Sciatic nerve (tissue), 2 donors: ENCODE measurements at regions not wholly inside any gene's neighbourhood (a gene's known extent, or its start where the extent isn't known, plus 50 kb on each side); places are given as distances from the start of the nearest gene placed in this dataset.
"Not testable (repeated sequence)": the region's sequence is repeated elsewhere in the genome, so short reads cannot be mapped to it uniquely, and the experiment has no call there.

Experiments used
- ATAC-seq: fragments of 200-7000 bp; cut with Tn5 transposase; one replicate; pipeline ENCODE4 v1.9.1; 2020; ENCODE audit warnings: mild to moderate bottlenecking, moderate library complexity
- DNase-seq: peaks from one replicate; pipeline ENCODE4 v3.0.0-alpha.2; 2020; ENCODE audit warnings: low spot score
- intact Hi-C: fragments of 100-400 bp; cut with DNase I; formaldehyde crosslinking; loops from one replicate; pipeline ENCODE4 v1.14.2; 2022
- donor health status: DM: no; HTN: no; CAD: no.
- donor health status: DM: no; HTN: no; CAD: no.

DNA sequence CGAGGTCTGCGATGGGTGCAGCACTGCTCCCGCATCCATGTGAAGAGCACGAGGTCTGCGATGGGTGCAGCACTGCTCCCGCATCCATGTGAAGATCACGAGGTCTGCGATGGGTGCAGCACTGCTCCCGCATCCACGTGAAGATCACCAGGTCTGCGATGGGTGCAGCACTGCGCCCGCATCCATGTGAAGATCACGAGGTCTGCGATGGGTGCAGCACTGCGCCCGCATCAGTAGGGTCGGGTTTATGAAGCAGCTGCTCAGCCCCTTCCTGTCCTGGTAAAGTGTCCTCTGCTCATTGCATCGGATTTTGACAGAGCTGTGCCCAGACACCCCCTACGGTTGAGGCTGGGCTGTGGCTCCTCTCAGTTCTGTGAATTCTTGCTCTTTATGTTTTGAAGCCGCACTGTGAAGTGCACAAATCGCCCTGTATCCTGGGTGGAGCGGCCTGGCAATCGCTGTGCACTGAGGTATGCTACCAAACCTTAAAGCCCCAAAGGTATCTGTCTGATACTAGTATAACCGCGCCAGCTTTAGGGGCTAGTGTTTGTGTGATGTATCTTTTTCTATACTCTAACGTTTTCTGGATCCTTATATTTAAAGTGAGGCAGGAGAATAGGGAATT, 98.7 kb downstream of the CPZ start:
- intact Hi-C loops = no loop called here
- ATAC-seq (no peak), DNase-seq (no peak)

DNA sequence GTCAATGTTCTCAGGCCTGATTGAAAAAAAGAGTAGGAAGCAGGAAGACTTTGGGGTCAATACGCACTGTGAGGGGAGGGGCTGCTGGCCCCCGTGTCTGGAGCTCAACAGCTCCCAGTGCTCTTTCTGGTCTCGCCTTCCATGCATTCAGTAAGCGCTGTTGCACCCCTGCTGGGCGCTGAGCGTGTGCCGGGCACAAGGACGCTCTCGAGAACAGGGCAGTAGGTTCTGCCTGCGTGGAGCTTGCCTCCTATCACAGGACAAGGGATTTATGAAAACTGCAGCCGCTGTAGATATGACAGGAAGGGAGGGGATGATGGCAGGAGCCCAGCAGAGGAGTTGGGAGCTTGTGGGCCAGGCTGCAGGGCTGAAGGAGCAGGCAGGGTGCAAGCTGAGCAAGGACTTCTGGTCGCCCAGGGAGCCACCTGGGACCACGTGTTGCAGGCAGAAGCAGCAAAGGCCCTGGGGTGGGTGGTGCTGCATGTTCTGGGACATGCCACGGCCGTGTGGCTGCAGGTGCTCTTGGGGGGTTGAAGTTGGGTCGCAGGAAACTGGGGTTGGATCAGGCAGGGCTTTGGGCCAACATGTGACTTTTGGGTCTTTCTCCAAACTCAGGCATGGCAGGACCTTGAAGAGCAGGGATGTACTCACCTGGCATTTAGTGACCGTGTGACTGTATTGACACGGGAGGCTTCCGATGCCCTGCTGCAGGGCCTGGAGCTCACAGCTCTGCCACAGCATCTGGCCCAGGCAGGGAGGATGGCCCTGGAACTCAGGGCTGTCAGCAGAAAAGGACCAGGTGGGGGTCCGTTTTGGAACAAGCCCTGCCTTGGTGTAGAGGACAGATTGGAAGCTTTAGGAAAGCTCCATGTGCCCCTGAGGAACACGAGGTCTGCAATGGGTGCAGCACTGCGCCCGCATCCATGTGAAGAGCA, 97.9 kb downstream of the CPZ start:
- ATAC-seq = no peak
- no peak for DNase-seq
- intact Hi-C loops = no loop called here

DNA sequence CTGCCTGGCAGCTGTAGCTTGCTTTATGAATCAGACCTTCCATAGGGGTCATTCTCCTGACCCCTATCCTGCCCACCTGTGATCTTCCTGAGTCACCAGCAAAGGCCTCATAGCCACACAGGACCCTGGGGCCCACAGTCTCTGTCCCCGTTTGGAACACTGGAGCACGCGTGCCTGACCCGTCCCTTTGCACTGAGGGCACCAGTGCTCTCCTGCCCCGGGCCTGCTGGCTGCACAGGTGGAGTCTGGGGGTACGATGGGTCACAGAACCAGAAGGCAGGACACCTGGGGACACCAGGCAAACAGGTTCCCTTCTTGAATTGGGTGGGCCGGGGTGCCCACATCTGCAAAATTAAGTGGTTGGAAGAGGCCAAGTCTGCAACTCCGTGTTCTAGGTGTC, 97.2 kb downstream of the CPZ start:
- DNase-seq (no peak), ATAC-seq (no peak)
- intact Hi-C loops = no loop called here

DNA sequence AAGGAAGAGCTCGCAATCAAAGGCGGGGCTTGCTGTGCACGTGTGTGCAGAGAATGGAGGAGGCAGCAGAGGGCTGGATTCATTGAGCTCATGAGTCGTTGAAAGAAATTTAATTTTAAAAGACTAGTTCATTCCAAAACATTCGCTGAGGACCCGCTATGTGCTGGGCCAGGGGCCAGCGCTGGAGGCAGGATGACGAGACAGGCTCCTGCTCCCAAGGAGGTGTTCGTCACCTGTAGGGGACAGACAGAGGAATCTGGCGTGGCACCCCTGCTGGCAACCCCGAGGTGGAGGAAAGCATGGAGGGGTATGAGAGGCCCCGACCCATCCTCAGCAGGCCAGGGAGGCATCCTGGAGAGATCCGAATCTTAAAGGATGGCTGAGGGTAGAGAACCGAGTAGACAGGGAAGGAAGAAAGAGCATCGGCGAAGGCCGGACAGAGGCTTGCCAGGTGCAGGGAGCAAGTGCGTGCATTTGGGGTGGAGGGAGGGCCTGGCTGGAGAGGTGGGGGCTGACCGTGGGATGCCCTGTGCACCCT, 96.4 kb downstream of the CPZ start:
- DNase-seq = no peak
- ATAC-seq = no peak
- intact Hi-C loops = no loop called here

DNA sequence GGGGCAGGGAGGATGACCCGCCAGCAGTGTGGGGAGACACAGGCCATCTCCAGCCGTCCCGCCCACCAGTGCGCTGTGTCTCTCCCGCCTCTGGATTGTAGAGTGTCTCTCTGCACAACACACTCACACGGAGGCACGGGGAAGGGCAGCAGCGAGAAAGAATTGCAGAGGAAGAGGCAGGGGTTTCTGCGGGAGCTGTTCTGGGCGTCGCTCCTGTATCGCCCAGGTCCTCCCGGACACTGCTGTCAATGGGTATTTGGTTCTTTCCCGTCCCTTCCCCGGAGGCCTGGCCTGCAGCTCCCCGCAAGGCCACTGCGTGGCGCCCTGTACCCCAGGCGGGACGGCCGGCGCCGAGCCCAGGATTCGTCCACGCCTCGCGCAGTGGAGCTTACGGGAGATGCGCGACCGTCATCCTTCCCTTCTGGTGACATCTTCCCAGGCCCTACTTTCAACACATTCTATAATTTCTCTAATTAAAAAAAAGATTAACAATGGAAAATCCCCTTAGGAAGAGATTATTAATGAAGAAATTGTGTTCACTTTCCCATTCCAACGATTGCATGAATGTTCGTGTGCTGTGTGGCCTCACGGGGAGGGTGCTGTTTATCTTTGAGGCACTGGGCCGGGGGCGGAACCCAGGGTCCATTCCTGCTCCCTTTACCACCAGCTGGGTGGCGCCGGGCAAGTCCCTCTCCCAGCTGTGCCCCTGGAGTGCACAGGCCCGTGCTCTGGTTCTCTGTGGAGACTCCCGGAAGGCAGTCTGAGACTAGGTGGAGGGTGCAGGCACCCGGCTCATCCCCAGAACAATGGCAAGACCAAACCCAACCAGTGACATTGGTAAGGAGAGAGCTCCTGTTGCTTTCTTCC, 95.7 kb downstream of the CPZ start:
- intact Hi-C loops = no loop called here
- ATAC-seq (no peak), DNase-seq (no peak)

DNA sequence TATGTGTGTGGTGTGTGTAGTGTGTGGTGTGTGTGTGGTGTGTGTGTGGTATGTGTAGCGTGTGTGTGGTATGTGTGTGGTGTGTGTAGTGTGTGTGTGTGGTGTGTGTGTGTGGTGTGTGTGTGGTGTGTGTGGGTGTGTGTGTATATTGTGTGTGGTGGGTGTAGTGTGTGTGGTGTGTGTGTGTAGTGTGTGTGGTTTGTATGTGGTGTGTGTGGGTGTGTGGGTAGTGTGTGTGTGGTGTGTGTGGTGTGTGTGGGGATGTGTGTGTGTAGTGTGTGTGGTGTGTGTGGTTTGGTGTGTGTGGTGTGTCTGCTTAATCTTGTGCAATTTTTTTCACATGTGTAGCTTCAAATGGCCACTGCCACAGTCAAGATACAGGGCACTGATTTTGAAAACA, 94.5 kb downstream of the CPZ start:
- DNase-seq = no peak
- intact Hi-C loops = no loop called here
- ATAC-seq = no peak

DNA sequence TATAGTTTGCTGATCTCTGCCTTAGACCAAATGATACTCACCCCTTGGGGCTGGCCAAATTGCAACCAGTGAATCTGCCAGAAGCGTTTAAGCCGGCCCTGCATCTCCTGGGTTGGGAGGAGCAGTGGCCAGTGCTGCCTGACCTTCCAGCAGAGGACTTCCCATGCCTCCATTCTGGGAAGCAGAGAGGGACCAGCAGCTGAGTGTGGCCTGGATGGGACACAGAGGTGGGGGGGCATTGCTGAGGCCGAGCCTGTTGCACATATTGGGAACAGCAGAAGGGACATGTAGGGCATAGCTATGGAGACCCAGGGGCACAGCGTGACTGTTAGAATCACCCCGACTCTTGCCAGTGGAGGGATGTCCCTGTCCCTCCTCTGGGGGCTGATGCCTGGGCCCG, 93.3 kb downstream of the CPZ start:
- ATAC-seq (no peak), DNase-seq (no peak)

DNA sequence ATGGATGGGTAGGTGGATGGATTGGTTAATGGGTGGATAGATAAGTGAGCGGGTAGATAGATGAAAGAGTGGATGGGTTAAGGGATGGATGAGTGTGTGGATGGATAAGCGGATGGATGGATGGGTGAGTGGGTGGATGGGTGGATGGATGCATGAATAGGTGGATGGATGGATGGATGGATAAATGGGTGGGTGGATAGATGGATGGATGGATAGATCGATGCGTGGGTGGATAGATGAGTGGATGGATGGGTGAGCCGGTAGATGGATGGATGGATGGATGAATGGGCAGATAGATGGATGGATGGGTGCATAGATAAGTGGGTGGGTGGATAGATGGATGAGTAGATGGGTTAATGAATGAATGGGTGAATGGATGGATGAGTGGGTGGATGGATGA, 90.9 kb downstream of the CPZ start:
- ATAC-seq (no peak), DNase-seq (no peak)
- intact Hi-C loops = no loop called here

More for the DNA sequence above, 93.3 kb downstream of the CPZ start:
- intact Hi-C loops = no loop called here

DNA sequence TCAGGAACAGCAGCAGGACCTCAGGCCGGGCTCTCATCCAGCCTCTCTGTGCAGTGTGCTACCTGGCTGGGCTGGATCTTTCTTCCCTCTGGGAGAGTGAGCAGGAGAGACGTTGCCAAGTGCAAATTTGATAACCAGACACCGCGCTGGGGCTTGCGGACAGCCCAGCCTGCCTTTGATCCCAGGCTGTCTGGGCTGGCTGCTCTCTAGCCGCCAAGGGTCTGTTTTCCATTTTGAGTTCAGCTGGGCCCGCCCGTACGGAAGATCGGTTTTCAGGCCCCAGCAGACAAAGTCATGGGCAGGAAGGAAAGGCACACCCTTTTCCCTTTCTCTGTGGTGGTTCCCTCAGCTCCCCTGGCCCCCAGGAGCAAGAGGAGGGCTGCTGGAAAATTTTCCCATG, 90.2 kb downstream of the CPZ start:
- intact Hi-C loops = no loop called here
- ATAC-seq (no peak), DNase-seq (no peak)

DNA sequence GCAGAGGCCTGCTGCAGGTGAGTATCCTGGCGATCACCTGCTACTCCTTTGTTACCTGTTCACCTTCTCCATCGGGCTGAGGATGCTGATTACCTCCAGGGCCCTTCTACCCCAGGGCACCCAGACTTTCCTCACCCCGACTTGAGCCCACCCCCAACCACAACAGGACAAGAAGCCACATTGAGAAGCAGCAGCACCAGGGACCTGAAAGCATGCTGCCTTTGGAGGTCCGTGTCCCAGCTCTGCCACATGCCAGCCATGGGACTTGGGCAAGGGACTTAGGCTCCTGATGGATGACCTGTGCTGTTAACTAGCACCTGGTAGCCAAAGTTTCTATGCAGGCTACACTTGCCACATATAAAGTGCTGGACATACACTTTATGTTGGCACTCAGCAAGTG, 89.7 kb downstream of the CPZ start:
- no peak for ATAC-seq
- DNase-seq = no peak
- intact Hi-C loops = no loop called here

DNA sequence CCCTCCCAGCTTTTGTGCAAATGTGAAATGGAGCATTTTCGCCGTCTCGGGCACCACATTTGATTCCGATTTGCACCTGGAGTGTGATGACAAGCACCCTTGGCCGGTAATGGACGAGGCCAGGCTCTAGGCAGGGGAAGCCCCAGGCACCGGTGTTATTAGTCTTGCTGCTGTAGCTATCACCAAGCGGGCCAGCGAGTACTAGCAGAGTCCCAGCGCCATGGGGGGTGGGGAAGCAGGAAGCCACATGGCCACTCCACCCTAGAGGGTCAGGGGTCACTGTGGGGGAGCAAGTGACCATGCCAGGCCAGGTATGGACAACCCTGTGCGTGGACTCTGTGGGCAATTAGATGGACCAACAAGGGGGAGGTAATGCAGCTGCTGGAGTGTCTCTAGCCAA, 88.8 kb downstream of the CPZ start:
- DNase-seq (no peak), ATAC-seq (no peak)
- intact Hi-C loops = no loop called here

DNA sequence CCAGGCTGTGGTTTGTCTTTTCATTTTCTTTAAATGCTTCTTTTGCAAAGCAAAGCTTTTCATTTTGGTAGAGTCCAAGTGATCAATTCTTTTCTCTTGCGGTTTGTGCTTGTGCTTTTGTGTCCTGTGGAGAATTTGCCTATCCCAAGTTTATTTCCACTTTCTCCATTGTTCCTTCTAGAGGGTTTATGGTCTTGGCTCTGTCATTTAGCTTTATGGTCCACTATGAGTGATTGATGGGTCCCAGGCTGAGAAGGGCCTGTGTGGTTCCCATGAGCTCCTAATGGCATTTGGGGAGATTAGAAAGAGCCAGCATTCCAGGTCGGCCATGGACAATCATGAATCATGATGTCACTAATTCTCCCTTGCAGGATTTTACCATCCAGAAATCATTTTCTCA, 86.5 kb downstream of the CPZ start:
- intact Hi-C loops = no loop called here
- DNase-seq (no peak), ATAC-seq (no peak)

DNA sequence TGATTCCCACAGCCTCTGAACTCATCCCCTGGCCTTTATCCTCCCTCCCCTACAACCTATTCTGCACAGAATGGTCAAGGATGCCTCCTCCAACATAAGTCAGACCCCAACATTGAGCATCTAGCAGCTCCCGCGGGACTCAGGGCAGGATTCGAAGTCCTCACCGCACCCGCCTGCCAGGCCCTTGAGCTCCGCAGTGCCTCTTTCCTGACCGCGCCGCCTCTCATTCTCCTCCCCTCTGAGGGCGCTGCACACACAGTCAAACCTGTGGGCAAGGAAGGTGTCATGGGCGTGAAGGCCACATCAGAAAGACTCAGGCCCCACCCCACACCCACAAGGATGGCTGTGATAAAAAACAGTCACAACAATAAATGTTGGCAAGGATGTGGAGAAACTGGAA, 84.1 kb downstream of the CPZ start:
- ATAC-seq = no peak
- intact Hi-C loops = no loop called here

DNA sequence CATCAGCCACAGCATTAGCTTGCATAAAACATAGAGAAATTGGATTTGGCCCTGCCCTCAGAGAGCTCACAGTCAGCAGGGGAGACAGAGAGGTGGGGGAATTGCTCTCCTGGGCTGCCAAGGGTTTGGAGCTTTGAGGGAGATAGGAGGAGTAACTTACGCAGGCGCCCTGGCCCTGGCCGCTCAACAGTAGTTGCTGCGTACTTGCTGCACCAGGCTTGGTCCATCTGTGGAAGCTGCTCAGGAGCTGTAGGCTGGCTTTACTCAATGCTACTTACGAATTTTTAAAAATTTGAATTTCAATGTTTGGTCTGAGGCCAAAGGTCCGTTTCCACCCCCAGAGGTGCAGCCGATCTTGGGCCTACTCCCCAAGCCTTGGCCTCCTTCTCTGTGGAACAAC, 83.3 kb downstream of the CPZ start:
- intact Hi-C loops = no loop called here
- ATAC-seq (no peak), DNase-seq (no peak)

More for the DNA sequence above, 84.1 kb downstream of the CPZ start:
- DNase-seq = no peak

DNA sequence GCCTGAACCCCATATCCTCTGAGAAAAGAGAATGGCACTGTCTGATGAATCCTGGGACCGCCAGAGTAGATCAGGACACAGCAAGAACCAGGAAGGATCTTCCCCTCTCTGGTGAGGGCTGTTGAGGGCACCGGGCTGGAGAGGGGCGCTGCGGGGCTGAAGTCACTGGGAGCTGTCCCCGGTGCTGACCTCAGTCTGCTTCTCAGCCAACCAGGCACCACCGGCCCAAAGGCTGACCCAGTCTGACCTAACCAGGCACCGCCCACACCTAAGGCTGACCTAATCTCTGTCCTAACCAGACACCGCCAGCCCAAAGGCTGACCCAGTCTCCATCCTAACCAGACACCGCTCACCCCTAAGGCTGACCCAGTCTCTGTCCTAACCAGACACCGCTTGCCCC, 82.8 kb downstream of the CPZ start:
- DNase-seq = no peak
- no peak for ATAC-seq
- intact Hi-C loops = no loop called here

DNA sequence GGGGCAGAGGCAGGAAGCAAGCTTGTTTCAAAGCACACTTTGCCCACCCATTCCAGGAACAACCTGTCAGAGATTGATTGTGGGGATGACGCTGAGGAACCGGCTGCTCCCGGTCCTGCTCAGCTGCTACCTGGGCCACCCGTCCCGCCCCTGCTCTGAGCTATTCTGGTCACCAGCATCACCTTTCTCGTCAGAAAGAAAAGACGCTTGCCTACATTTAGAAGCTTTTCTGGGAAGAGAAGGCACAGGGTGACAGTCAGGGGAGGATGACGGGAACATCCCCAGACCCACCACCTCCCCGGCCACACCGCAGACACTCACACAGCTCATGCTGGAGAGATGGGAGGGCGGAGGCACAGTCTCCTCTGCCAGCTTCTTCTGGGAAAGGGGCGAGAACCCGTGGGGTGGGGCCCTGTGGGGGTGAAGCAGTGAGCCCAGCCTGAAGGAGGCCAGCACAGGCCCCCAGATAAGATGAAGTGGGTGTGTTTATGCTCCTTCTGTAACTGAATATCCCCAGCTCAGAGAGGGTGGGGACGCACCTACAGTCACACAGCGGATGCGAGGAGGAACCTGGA, 81.8 kb downstream of the CPZ start:
- no peak for DNase-seq
- ATAC-seq = no peak
- intact Hi-C loops = no loop called here

DNA sequence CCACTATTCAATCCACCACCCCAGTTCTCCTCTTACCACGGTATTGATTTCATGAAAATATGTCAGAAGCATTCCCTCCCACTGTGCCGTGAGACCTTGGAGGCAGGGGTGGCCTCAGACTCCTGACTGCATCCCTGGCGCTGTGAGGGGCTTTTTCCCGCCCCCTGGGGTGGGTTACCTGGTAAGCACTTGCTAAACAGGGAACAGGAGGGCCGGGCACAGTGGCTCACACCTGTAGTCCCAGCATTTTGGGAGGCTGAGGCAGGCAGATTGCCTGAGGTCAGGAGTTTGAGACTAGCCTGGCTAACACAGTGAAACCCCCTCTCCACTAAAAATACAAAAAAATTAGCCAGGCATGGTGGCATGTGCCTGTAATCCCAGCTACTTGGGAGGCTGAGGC, 80.5 kb downstream of the CPZ start:
- ATAC-seq, DNase-seq, intact Hi-C loops: not testable (repeated sequence)

DNA sequence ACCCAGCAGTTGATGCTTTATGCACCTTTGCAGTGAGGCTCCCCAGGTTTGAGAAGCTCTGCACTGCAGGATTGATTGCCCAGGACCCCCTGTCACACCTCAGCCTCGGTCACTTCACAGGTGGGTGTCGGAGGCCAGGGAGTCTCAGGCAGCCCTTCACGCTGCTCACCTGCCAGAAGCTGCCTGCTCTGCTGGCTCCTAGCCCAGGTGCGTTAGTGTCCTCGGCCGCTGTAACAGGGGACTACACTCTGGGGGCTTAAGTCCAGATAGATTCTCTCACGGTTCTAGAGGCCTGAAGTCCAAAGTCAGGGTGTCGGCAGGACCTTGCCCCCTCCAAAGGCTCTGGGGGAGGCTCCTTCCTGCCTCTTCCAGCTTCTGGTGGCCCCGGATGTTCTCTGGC, 79.9 kb downstream of the CPZ start:
- ATAC-seq (no peak), DNase-seq (no peak)
- intact Hi-C loops = no loop called here

DNA sequence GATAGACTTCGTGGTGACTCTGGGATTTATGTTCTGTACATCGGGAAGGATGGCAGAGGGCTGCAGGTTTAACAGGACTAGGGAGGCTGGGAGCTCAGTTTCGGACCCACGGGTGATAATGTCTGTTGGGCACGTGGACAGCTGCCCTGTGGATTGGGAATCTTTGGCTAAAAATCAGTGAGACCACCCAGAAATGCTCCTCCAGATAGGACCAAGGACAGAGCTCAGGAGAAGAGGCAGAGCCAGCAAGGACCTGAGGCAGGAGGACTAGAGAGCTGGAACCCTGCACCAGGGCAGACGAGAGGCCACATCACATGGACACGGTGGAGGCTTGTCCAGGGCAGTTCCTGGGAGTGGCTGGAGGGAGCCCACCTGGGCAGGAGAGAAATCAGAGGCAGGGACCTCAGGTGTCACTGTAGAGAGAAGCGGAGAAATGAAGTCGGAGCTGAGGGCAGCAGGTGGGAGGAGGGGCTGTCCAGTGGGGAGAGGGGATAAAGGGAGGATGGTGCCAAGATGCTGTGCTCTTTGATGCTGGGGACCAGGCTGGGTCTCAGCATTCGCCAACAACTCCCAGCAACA, 79.2 kb downstream of the CPZ start:
- no peak for ATAC-seq
- no peak for DNase-seq
- intact Hi-C loops = no loop called here
